Esophagus muscularis mucosa (tissue), 4 donors: ENCODE measurements at regions not wholly inside any gene's neighbourhood (a gene's known extent, or its start where the extent isn't known, plus 50 kb on each side); places are given as distances from the start of the nearest gene placed in this dataset.

Experiments
- DNase-seq: peaks from one replicate; pipeline ENCODE4 v3.0.0-alpha.2; 2017; ENCODE audit errors: extremely low spot score
- H3K27ac ChIP-seq, 4 donors: fragments of 200-600 bp; sonication (generic); replicated peaks in 1 of 4; 1 replicate in 3 of 4; 2 replicates in 1 of 4; pipeline ENCODE4 v1.5.1; 2016 to 2019; ENCODE audit warnings: mild to moderate bottlenecking in 1 of 4
- H3K27me3 ChIP-seq, 4 donors: fragments of 200-600 bp; sonication (generic); one replicate each; pipeline versions ENCODE4 v1.5.1 to v1.6.0; 2016 to 2019
- H3K36me3 ChIP-seq, 4 donors: fragments of 200-600 bp; sonication (generic); one replicate each; pipeline ENCODE4 v1.5.1; 2016 to 2019
- H3K4me1 ChIP-seq, 4 donors: fragments of 200-600 bp; sonication (generic); one replicate each; pipeline ENCODE4 v1.5.1; 2016 to 2019
- H3K4me3 ChIP-seq, 4 donors: fragments of 200-600 bp; sonication (generic); 1 replicate in 2 of 4; 2 replicates in 2 of 4; pipeline ENCODE4 v1.5.1; 2016 to 2019; ENCODE audit warnings: mild to moderate bottlenecking in 4 of 4, moderate library complexity in 1 of 4
- H3K9me3 ChIP-seq, 4 donors: fragments of 200-600 bp; sonication (generic); 1 replicate in 3 of 4; 2 replicates in 1 of 4; pipeline ENCODE4 v1.5.1; 2016 to 2019
- CTCF ChIP-seq, 3 experiments: fragments of 200-600 bp in 2 of 3; fragments of 450-650 bp in 1 of 3; sonication (generic) in 2 of 3; IDR thresholded peaks; one replicate each; pipeline ENCODE4 v1.5.1; 2017 to 2019; ENCODE audit warnings: antibody characterized with exemption in 3 of 3, mild to moderate bottlenecking in 2 of 3, moderate library complexity in 1 of 3
- EP300 ChIP-seq: sonication (generic); formaldehyde crosslinking; IDR thresholded peaks from one replicate; pipeline ENCODE4 v1.6.1; 2017; ENCODE audit warnings: antibody characterized with exemption
- POLR2A ChIP-seq: fragments of 450-650 bp; IDR thresholded peaks from one replicate; pipeline ENCODE4 v1.6.1; 2017; ENCODE audit warnings: antibody characterized with exemption, moderate library complexity, mild to moderate bottlenecking, low read depth
- POLR2AphosphoS5 ChIP-seq, 2 donors: sonication (generic); formaldehyde crosslinking; IDR thresholded peaks; one replicate each; pipeline ENCODE4 v1.6.1; 2017; ENCODE audit warnings: antibody characterized with exemption in 2 of 2
- WGBS: methylation state at CpG from one replicate; pipeline ENCODE4 v1.1.5; 2018; 5-methylcytosine and 5-hydroxymethylcytosine counted together
- intact Hi-C: fragments of 100-400 bp; cut with DNase I; formaldehyde crosslinking; loops from one replicate; pipeline ENCODE4 v1.15.1; 2023

- DNase-seq: no peak
- WGBS: 78% methylated on average over 6 of the region's 6 CpGs
These were observed 385.4 kb upstream of the RBFOX1 start for GRCh38 chr16:6947291-6947690.

GRCh38 chr16:6946802-6947201, 385.8 kb upstream of the RBFOX1 start:
- Histone ChIP-seq H3K4me3 (no peak overlapping the region), H3K36me3 (no peaks in the 10 kb centered on the region), H3K27me3 (no peaks in the 10 kb centered on the region), H3K4me1 (no peaks in the 10 kb centered on the region), H3K9me3 (no peaks in the 10 kb centered on the region), H3K27ac (no peak overlapping the region)
- intact Hi-C loops: no loop called here
- no peak for TF ChIP-seq CTCF (IDR thresholded peaks at IDR 0.05)
- no peak for TF ChIP-seq POLR2A
- no peak for TF ChIP-seq POLR2AphosphoS5 (IDR thresholded peaks at IDR 0.05)
- TF ChIP-seq EP300: no peak
- DNase-seq: no peak
- WGBS: 54% methylated on average over 1 of the region's 1 CpG

More at GRCh38 chr16:6947291-6947690, 385.4 kb upstream of the RBFOX1 start:
- no peak overlapping the region for H3K4me3 ChIP-seq
- H3K27me3 ChIP-seq: no peaks in the 10 kb centered on the region
- no peaks in the 10 kb centered on the region for H3K4me1 ChIP-seq
- intact Hi-C loops: no loop called here
- H3K9me3 ChIP-seq: no peaks in the 10 kb centered on the region
- H3K36me3 ChIP-seq: no peaks in the 10 kb centered on the region
- H3K27ac ChIP-seq: no peak overlapping the region
- TF ChIP-seq POLR2A: no peak
- TF ChIP-seq POLR2AphosphoS5 (IDR thresholded peaks at IDR 0.05): no peak
- TF ChIP-seq CTCF (IDR thresholded peaks at IDR 0.05): no peak

GRCh38 chr16:6946106-6946505, 386.5 kb upstream of the RBFOX1 start:
- H3K4me3 ChIP-seq: no peak overlapping the region
- TF ChIP-seq EP300 (no peak), POLR2AphosphoS5 (IDR thresholded peaks at IDR 0.05) (no peak), POLR2A (no peak), CTCF (IDR thresholded peaks at IDR 0.05) (no peak)
- no peaks in the 10 kb centered on the region for H3K4me1 ChIP-seq
- H3K27me3 ChIP-seq: no peaks in the 10 kb centered on the region
- no peaks in the 10 kb centered on the region for H3K9me3 ChIP-seq
- WGBS: 58% methylated on average over 1 of the region's 1 CpG
- intact Hi-C loops: no loop called here
- no peaks in the 10 kb centered on the region for H3K36me3 ChIP-seq
- DNase-seq: no peak
- no peak overlapping the region for H3K27ac ChIP-seq

GRCh38 chr16:6940968-6941367, 391.7 kb upstream of the RBFOX1 start:
- TF ChIP-seq POLR2AphosphoS5 (IDR thresholded peaks at IDR 0.05): no peak
- TF ChIP-seq POLR2A: no peak
- TF ChIP-seq EP300: no peak
- TF ChIP-seq CTCF (IDR thresholded peaks at IDR 0.05): no peak
- H3K4me1 ChIP-seq: no peaks in the 10 kb centered on the region
- intact Hi-C loops: no loop called here
- H3K27ac ChIP-seq: no peak overlapping the region
- H3K36me3 ChIP-seq: no peaks in the 10 kb centered on the region
- H3K27me3 ChIP-seq: no peaks in the 10 kb centered on the region
- no peaks in the 10 kb centered on the region for H3K9me3 ChIP-seq
- H3K4me3 ChIP-seq: no peak overlapping the region
- WGBS: 81% methylated on average over 5 of the region's 5 CpGs
- DNase-seq: no peak

- Histone ChIP-seq H3K4me3 (no peak overlapping the region), H3K4me1 (no peaks in the 10 kb centered on the region), H3K36me3 (no peaks in the 10 kb centered on the region), H3K27me3 (no peaks in the 10 kb centered on the region), H3K27ac (no peak overlapping the region), H3K9me3 (no peaks in the 10 kb centered on the region)
- WGBS: 88% methylated on average over 5 of the region's 5 CpGs
- DNase-seq: no peak
- intact Hi-C loops: no loop called here
- no peak for TF ChIP-seq EP300
These were observed 395.0 kb upstream of the RBFOX1 start for GRCh38 chr16:6937641-6938040.
